Stomach (tissue), 8 donors: ENCODE measurements at regions not wholly inside any gene's neighbourhood (a gene's known extent, or its start where the extent isn't known, plus 50 kb on each side); places are given as distances from the start of the nearest gene placed in this dataset.

ENCODE experiments used
- DNase-seq, 2 donors: peaks; one replicate each; pipeline versions ENCODE4 v3.0.0 to v3.0.0-alpha.2; 2013 to 2019
- H3K27ac ChIP-seq, 5 donors: fragments of 200-600 bp in 4 of 5; sonication (generic) in 4 of 5; one replicate each; pipeline ENCODE4 v1.5.1; 2013 to 2019; ENCODE audit warnings: mild to moderate bottlenecking in 1 of 5, moderate library complexity in 1 of 5
- H3K27me3 ChIP-seq, 3 donors: fragments of 200-600 bp; sonication (generic); one replicate each; pipeline ENCODE4 v1.5.1; 2017 to 2019; ENCODE audit warnings: mixed run types in 1 of 3
- H3K36me3 ChIP-seq, 4 donors: fragments of 200-600 bp; sonication (generic); 1 replicate in 3 of 4; 2 replicates in 1 of 4; pipeline ENCODE4 v1.5.1; 2016 to 2019
- H3K4me1 ChIP-seq, 4 donors: fragments of 200-600 bp; sonication (generic); one replicate each; pipeline ENCODE4 v1.5.1; 2016 to 2019
- H3K4me3 ChIP-seq, 4 donors: fragments of 200-600 bp; sonication (generic) in 3 of 4; one replicate each; pipeline ENCODE4 v1.5.1; 2016 to 2019; ENCODE audit warnings: mild to moderate bottlenecking in 1 of 4
- H3K9me3 ChIP-seq, 4 donors: fragments of 200-600 bp; sonication (generic); one replicate each; pipeline ENCODE4 v1.5.1; 2016 to 2019
- CTCF ChIP-seq, 7 experiments: fragments of 450-650 bp in 4 of 7; fragments of 200-600 bp in 3 of 7; sonication (generic) in 3 of 7; IDR thresholded peaks; one replicate each; pipeline ENCODE4 v1.5.1; 2016 to 2019; ENCODE audit warnings: antibody characterized with exemption in 7 of 7, control low read depth in 2 of 7, mild to moderate bottlenecking in 1 of 7
- EP300 ChIP-seq: sonication (generic); formaldehyde crosslinking; IDR thresholded peaks from one replicate; pipeline ENCODE4 v1.6.1; 2017; ENCODE audit warnings: antibody characterized with exemption
- POLR2A ChIP-seq, 4 donors: fragments of 450-650 bp; IDR thresholded peaks; one replicate each; pipeline ENCODE4 v1.6.1; 2016; ENCODE audit warnings: antibody characterized with exemption in 4 of 4, control low read depth in 2 of 4, mild to moderate bottlenecking in 1 of 4, moderate library complexity in 1 of 4
- POLR2AphosphoS5 ChIP-seq, 3 donors: sonication (generic); formaldehyde crosslinking; IDR thresholded peaks; one replicate each; pipeline ENCODE4 v1.6.1; 2016; ENCODE audit warnings: antibody characterized with exemption in 3 of 3
- WGBS, 5 donors: extraction: QIAGEN DNeasy Blood & Tissue Kit in 3 of 5; methylation state at CpG; one replicate each; pipeline versions ENCODE4 v1.1.5 to v1.1.7; 2013 to 2018; 5-methylcytosine and 5-hydroxymethylcytosine counted together
- intact Hi-C: fragments of 100-400 bp; cut with DNase I; formaldehyde crosslinking; loops from one replicate; pipeline ENCODE4 v1.15.1; 2023; ENCODE audit warnings: low total_unique reads
- donor health status: healthy with polysubstance abuse.
- donor health status: Bipolar disorder and iron deficiency.
- donor health status: healthy.

GRCh38 chr2:122697415-122697814 lies 942.0 kb downstream of the TSN start:
- 78 to 96% (median 88%) methylated on average over 1 of the region's 1 CpG for WGBS, 5 donors
- DNase-seq: no peak
- Histone ChIP-seq H3K27me3 (no peaks in the 10 kb centered on the region), H3K4me1 (no peaks in the 10 kb centered on the region), H3K36me3 (no peaks in the 10 kb centered on the region), H3K4me3 (no peak overlapping the region), H3K27ac (no peak overlapping the region), H3K9me3 (no peaks in the 10 kb centered on the region)
- no peak for TF ChIP-seq EP300
- TF ChIP-seq CTCF (IDR thresholded peaks at IDR 0.05): no peak
- TF ChIP-seq POLR2AphosphoS5 (IDR thresholded peaks at IDR 0.05): no peak
- no peak for TF ChIP-seq POLR2A (IDR thresholded peaks at IDR 0.05)
- intact Hi-C loops: no loop called here

- Histone ChIP-seq H3K9me3 (no peaks in the 10 kb centered on the region), H3K4me1 (no peaks in the 10 kb centered on the region), H3K36me3 (no peaks in the 10 kb centered on the region), H3K4me3 (no peak overlapping the region), H3K27me3 (no peaks in the 10 kb centered on the region), H3K27ac (no peak overlapping the region)
- 74 to 92% (median 88%) methylated on average over 1 of the region's 1 CpG for WGBS, 5 donors
- intact Hi-C loops: no loop called here
- DNase-seq: no peak
- TF ChIP-seq POLR2A (IDR thresholded peaks at IDR 0.05): no peak
- no peak for TF ChIP-seq EP300
- no peak for TF ChIP-seq POLR2AphosphoS5 (IDR thresholded peaks at IDR 0.05)
- TF ChIP-seq CTCF (IDR thresholded peaks at IDR 0.05): no peak
These were observed 948.2 kb downstream of the TSN start for GRCh38 chr2:122703676-122704075.

GRCh38 chr2:122704109-122704563 lies 948.7 kb downstream of the TSN start:
- no peak overlapping the region for H3K4me3 ChIP-seq
- H3K27me3 ChIP-seq: no peaks in the 10 kb centered on the region
- DNase-seq: no peak
- TF ChIP-seq POLR2AphosphoS5 (IDR thresholded peaks at IDR 0.05) (no peak), POLR2A (IDR thresholded peaks at IDR 0.05) (no peak), CTCF (IDR thresholded peaks at IDR 0.05) (no peak), EP300 (no peak)
- H3K27ac ChIP-seq: no peak overlapping the region
- H3K36me3 ChIP-seq: no peaks in the 10 kb centered on the region
- WGBS, 5 donors: 76 to 97% (median 92%) methylated on average over 1 of the region's 1 CpG
- no peaks in the 10 kb centered on the region for H3K9me3 ChIP-seq
- intact Hi-C loops: no loop called here
- H3K4me1 ChIP-seq: no peaks in the 10 kb centered on the region

GRCh38 chr2:122705746-122706145 lies 950.3 kb downstream of the TSN start:
- no peak for DNase-seq
- intact Hi-C loops: no loop called here
- Histone ChIP-seq H3K36me3 (no peaks in the 10 kb centered on the region), H3K4me3 (no peak overlapping the region), H3K27me3 (no peaks in the 10 kb centered on the region), H3K4me1 (no peaks in the 10 kb centered on the region), H3K27ac (no peak overlapping the region), H3K9me3 (no peaks in the 10 kb centered on the region)
- WGBS, 5 donors: 92 to 100% (median 100%) methylated on average over 1 of the region's 1 CpG
- TF ChIP-seq POLR2A (IDR thresholded peaks at IDR 0.05) (no peak), CTCF (IDR thresholded peaks at IDR 0.05) (no peak), EP300 (no peak), POLR2AphosphoS5 (IDR thresholded peaks at IDR 0.05) (no peak)
